Uterus (tissue), 3 donors: ENCODE measurements at regions not wholly inside any gene's neighbourhood (a gene's known extent, or its start where the extent isn't known, plus 50 kb on each side); places are given as distances from the start of the nearest gene placed in this dataset.

ENCODE experiments used
- DNase-seq, 2 donors: peaks; one replicate each; pipeline ENCODE4 v3.0.0-alpha.2; 2019 to 2020
- H3K27ac ChIP-seq, 2 donors: fragments of 200-600 bp; sonication (generic); 1 replicate in 1 of 2; 2 replicates in 1 of 2; pipeline ENCODE4 v1.5.1; 2016 to 2018
- H3K27me3 ChIP-seq, 2 donors: fragments of 200-600 bp; sonication (generic); one replicate each; pipeline ENCODE4 v1.5.1; 2018 to 2019; ENCODE audit warnings: control low read depth in 1 of 2
- H3K36me3 ChIP-seq, 2 donors: fragments of 200-600 bp; sonication (generic); one replicate each; pipeline ENCODE4 v1.5.1; 2019; ENCODE audit warnings: control low read depth in 1 of 2
- H3K4me1 ChIP-seq, 2 donors: fragments of 200-600 bp; sonication (generic); one replicate each; pipeline ENCODE4 v1.5.1; 2018 to 2019; ENCODE audit warnings: control low read depth in 1 of 2
- H3K4me3 ChIP-seq, 2 donors: fragments of 200-600 bp; sonication (generic); 1 replicate in 1 of 2; 2 replicates in 1 of 2; pipeline ENCODE4 v1.5.1; 2018 to 2019; ENCODE audit warnings: mild to moderate bottlenecking in 1 of 2
- H3K9me3 ChIP-seq, 2 donors: fragments of 200-600 bp; sonication (generic); one replicate each; pipeline ENCODE4 v1.5.1; 2019; ENCODE audit warnings: control low read depth in 1 of 2
- POLR2A ChIP-seq, 2 donors: fragments of 450-650 bp; IDR thresholded peaks; one replicate each; pipeline ENCODE4 v1.6.1; 2016; ENCODE audit warnings: antibody characterized with exemption in 2 of 2, mild to moderate bottlenecking in 1 of 2, moderate library complexity in 1 of 2
- intact Hi-C: fragments of 100-400 bp; cut with DNase I; formaldehyde crosslinking; loops from one replicate; pipeline ENCODE4 v1.15.1; 2023; ENCODE audit warnings: low total_unique reads
- TF ChIP-seq, protein P1 (sequence below), 4 experiments: fragments of 200-600 bp in 2 of 4; fragments of 450-650 bp in 2 of 4; sonication (generic) in 2 of 4; IDR thresholded peaks; one replicate each; pipeline ENCODE4 v1.5.1; 2016 to 2019; ENCODE audit warnings: antibody characterized with exemption in 4 of 4, mild to moderate bottlenecking in 2 of 4, moderate library complexity in 1 of 4
- donor health status: DM: yes; HTN: yes; CAD: no.

DNA sequence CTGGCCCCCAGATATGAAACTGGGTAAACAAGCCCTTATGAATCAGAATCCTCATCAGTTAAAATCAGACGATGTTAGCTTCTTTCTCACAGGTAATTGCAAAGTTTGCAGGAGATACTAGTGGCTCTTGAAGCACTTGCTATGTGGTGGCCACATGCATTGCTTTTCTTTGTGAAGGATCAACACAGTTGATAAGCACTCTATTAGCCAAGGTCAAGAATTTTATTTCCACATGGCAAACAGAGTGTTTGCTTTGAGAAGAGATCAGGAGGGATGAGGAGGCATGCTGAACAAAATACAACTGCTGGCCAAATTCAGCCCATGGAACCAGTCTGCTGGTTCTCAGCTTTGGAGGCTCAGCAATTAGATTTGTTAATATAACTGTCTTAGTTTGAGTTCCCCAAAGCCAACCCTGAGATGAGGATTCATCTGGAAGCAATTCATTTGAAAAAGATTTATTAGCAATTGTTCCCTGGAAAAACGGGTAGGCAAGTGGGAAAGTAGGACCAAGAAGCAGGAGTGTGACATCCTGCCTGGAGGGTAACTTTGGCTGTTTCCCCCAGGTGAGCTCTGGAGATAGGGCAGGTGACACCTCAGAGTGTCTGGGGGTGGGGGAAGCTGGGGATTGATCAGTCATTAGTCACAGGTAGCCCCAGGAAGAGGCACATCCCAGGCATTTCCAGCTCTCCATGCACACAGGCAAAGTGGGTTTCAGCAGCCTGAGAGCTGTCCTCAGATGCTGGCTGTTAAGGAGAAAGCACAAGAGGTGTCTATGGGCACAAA is 180.3 kb downstream of the ABHD5 start:
- H3K36me3 ChIP-seq = no peaks in the 10 kb centered on the region
- no peaks in the 10 kb centered on the region for H3K4me1 ChIP-seq
- H3K27me3 ChIP-seq = no peaks in the 10 kb centered on the region
- intact Hi-C loops = no loop called here
- no peak for TF ChIP-seq POLR2A (IDR thresholded peaks at IDR 0.05)
- TF ChIP-seq, protein P1, sequence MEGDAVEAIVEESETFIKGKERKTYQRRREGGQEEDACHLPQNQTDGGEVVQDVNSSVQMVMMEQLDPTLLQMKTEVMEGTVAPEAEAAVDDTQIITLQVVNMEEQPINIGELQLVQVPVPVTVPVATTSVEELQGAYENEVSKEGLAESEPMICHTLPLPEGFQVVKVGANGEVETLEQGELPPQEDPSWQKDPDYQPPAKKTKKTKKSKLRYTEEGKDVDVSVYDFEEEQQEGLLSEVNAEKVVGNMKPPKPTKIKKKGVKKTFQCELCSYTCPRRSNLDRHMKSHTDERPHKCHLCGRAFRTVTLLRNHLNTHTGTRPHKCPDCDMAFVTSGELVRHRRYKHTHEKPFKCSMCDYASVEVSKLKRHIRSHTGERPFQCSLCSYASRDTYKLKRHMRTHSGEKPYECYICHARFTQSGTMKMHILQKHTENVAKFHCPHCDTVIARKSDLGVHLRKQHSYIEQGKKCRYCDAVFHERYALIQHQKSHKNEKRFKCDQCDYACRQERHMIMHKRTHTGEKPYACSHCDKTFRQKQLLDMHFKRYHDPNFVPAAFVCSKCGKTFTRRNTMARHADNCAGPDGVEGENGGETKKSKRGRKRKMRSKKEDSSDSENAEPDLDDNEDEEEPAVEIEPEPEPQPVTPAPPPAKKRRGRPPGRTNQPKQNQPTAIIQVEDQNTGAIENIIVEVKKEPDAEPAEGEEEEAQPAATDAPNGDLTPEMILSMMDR (IDR thresholded peaks at IDR 0.05) = no peak
- H3K27ac ChIP-seq = no peak overlapping the region
- no peaks in the 10 kb centered on the region for H3K9me3 ChIP-seq
- DNase-seq = no peak
- no peak overlapping the region for H3K4me3 ChIP-seq

DNA sequence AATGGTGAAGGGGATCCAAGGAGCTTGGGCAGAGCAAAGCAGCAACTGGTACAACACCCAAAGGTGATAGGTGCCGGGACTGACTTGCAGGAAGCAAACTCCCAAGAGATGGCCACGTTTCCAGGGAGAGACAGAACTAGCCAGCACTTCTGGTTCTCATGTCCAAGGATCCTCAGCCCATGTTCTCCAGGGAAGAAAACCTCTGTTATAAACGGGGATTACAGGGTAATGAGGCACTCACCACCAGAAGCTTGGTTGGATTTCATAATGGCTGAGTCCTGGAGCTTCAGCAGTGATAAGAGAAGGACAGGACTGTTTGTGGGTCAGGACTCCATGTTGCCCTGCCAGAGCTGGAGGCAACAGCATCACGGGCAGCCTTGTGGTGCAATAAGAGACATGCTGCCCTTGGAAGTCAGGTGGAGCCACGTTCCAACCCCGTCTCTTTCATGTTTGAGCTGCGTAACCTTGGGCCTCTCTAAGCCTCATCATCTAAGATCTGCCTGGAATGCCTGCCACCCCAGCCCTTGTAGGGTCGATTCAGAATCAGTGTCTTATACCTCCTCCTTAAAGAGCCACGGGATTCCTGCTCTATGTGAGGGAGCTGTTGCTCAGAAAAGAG is 181.0 kb downstream of the ABHD5 start:
- H3K9me3 ChIP-seq = no peaks in the 10 kb centered on the region
- H3K27ac ChIP-seq = no peak overlapping the region
- TF ChIP-seq, protein P1 (IDR thresholded peaks at IDR 0.05) = no peak
- TF ChIP-seq POLR2A (IDR thresholded peaks at IDR 0.05) = no peak
- H3K36me3 ChIP-seq = no peaks in the 10 kb centered on the region
- no peak for DNase-seq
- no peaks in the 10 kb centered on the region for H3K27me3 ChIP-seq
- no peak overlapping the region for H3K4me3 ChIP-seq
- intact Hi-C loops = no loop called here
- H3K4me1 ChIP-seq = no peaks in the 10 kb centered on the region

- H3K27me3 ChIP-seq = no peaks in the 10 kb centered on the region
- H3K4me1 ChIP-seq = no peaks in the 10 kb centered on the region
- no peak for TF ChIP-seq POLR2A (IDR thresholded peaks at IDR 0.05)
- TF ChIP-seq, protein P1 (IDR thresholded peaks at IDR 0.05) = no peak
- no peaks in the 10 kb centered on the region for H3K9me3 ChIP-seq
- no peak overlapping the region for H3K4me3 ChIP-seq
- no peak overlapping the region for H3K27ac ChIP-seq
- intact Hi-C loops = no loop called here
- H3K36me3 ChIP-seq = no peaks in the 10 kb centered on the region
- no peak for DNase-seq
These were observed 181.6 kb downstream of the ABHD5 start for GRCh38 chr3:43872301-43872700.

DNA sequence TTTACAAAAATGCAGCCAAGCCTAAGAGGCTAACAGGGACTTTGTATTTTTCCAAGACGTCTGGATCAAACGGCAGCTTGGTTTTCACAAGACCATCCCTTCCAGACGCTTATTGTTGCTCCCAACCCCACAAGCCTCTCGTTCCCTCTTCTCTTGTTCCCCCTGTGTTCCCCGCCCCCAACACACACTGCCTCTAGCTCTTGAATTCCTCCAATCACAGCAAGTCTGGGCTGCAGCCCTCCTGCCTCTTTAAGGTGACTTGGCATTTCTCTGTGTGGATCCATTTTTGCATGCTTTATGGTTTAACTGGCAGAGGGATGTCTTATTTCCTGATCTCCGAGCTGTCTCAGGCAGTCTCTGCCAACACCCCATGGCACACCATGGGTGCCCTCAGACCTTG is 182.2 kb downstream of the ABHD5 start:
- intact Hi-C loops = no loop called here
- TF ChIP-seq POLR2A (IDR thresholded peaks at IDR 0.05) = no peak
- TF ChIP-seq, protein P1 (IDR thresholded peaks at IDR 0.05) = no peak
- Histone ChIP-seq H3K4me1 (no peaks in the 10 kb centered on the region), H3K27ac (no peak overlapping the region), H3K4me3 (no peak overlapping the region), H3K36me3 (no peaks in the 10 kb centered on the region), H3K9me3 (no peaks in the 10 kb centered on the region), H3K27me3 (no peaks in the 10 kb centered on the region)
- DNase-seq = no peak

DNA sequence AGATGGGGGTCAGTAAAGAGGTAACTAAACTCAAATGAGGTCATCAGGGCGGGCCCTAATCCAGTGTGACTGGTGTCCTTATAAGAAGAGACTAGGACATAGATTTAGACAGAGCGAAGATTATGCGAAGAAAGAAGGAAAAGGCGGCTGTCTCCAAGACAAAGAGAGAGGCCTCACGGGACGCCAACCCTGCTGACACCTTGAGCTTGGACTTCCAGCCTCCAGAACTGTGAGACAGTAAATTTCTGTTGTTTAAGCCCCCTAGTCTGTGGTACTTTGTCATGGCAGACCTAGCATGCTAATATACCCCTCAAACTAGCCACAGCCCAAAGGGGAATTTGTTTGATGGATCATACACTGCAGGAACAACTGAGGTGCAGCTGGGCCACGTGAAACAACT is 183.0 kb downstream of the ABHD5 start:
- Histone ChIP-seq H3K9me3 (no peaks in the 10 kb centered on the region), H3K27ac (no peak overlapping the region), H3K4me1 (no peaks in the 10 kb centered on the region), H3K36me3 (no peaks in the 10 kb centered on the region), H3K27me3 (no peaks in the 10 kb centered on the region), H3K4me3 (no peak overlapping the region)
- DNase-seq = no peak
- intact Hi-C loops = no loop called here
- TF ChIP-seq, protein P1 (IDR thresholded peaks at IDR 0.05) = no peak
- no peak for TF ChIP-seq POLR2A (IDR thresholded peaks at IDR 0.05)
